Sigmoid colon (tissue), 6 donors: ENCODE measurements at regions not wholly inside any gene's neighbourhood (a gene's known extent, or its start where the extent isn't known, plus 50 kb on each side); places are given as distances from the start of the nearest gene placed in this dataset.

Source experiments
- DNase-seq: peaks from one replicate; pipeline ENCODE4 v3.0.0-alpha.2; 2019
- H3K27ac ChIP-seq, 4 donors: fragments of 200-600 bp; sonication (generic); one replicate each; pipeline ENCODE4 v1.5.1; 2016 to 2019; ENCODE audit warnings: mild to moderate bottlenecking in 1 of 4
- H3K27me3 ChIP-seq, 3 donors: fragments of 200-600 bp; sonication (generic); one replicate each; pipeline ENCODE4 v1.5.1; 2019; ENCODE audit warnings: mild to moderate bottlenecking in 1 of 3
- H3K36me3 ChIP-seq, 4 donors: fragments of 200-600 bp; sonication (generic); one replicate each; pipeline ENCODE4 v1.5.1; 2016 to 2019
- H3K4me1 ChIP-seq, 4 donors: fragments of 200-600 bp; sonication (generic); one replicate each; pipeline ENCODE4 v1.5.1; 2017 to 2019
- H3K4me3 ChIP-seq, 4 donors: fragments of 200-600 bp; sonication (generic); one replicate each; pipeline ENCODE4 v1.5.1; 2017 to 2019; ENCODE audit warnings: mild to moderate bottlenecking in 2 of 4, moderate library complexity in 1 of 4
- H3K9me3 ChIP-seq, 4 donors: fragments of 200-600 bp in 3 of 4; sonication (generic) in 3 of 4; one replicate each; pipeline versions ENCODE4 v1.5.1 to v1.6.1; 2013 to 2019
- CTCF ChIP-seq, 4 experiments: fragments of 450-650 bp in 3 of 4; fragments of 200-600 bp in 1 of 4; IDR thresholded peaks; one replicate each; pipeline ENCODE4 v1.5.1; 2016 to 2019; ENCODE audit warnings: antibody characterized with exemption in 4 of 4, mild to moderate bottlenecking in 3 of 4, moderate library complexity in 2 of 4
- EP300 ChIP-seq, 4 donors: sonication (generic); formaldehyde crosslinking; IDR thresholded peaks; one replicate each; pipeline ENCODE4 v1.6.1; 2017; ENCODE audit warnings: antibody characterized with exemption in 4 of 4
- POLR2A ChIP-seq, 2 donors: fragments of 450-650 bp; IDR thresholded peaks; one replicate each; pipeline ENCODE4 v1.6.1; 2016; ENCODE audit warnings: antibody characterized with exemption in 2 of 2, mild to moderate bottlenecking in 2 of 2, moderate library complexity in 2 of 2
- POLR2AphosphoS5 ChIP-seq, 4 donors: sonication (generic); formaldehyde crosslinking; IDR thresholded peaks; one replicate each; pipeline ENCODE4 v1.6.1; 2017; ENCODE audit warnings: antibody characterized with exemption in 4 of 4
- WGBS, 2 donors: extraction: QIAGEN DNeasy Blood & Tissue Kit; methylation state at CpG; one replicate each; pipeline ENCODE4 v1.1.7; 2013; 5-methylcytosine and 5-hydroxymethylcytosine counted together
- intact Hi-C: fragments of 100-400 bp; cut with DNase I; formaldehyde crosslinking; loops from one replicate; pipeline ENCODE4 v1.15.1; 2023
- donor health status: healthy with polysubstance abuse.
- donor health status: healthy.

GRCh38 chr21:35780983-35781382 lies 279.3 kb downstream of the SETD4 start:
- Histone ChIP-seq H3K27me3 (no peaks in the 10 kb centered on the region), H3K4me3 (no peak overlapping the region), H3K27ac (no peak overlapping the region), H3K9me3 (no peaks in the 10 kb centered on the region), H3K36me3 (no peaks in the 10 kb centered on the region), H3K4me1 (no peaks in the 10 kb centered on the region)
- intact Hi-C loops: no loop called here
- no peak for TF ChIP-seq CTCF (IDR thresholded peaks at IDR 0.05)
- TF ChIP-seq POLR2A (IDR thresholded peaks at IDR 0.05): no peak
- no peak for TF ChIP-seq EP300 (IDR thresholded peaks at IDR 0.05)
- no peak for TF ChIP-seq POLR2AphosphoS5 (IDR thresholded peaks at IDR 0.05)
- 82 to 86% methylated on average over 4 of the region's 4 CpGs for WGBS, 2 donors
- DNase-seq: no peak

- no peak for TF ChIP-seq POLR2AphosphoS5 (IDR thresholded peaks at IDR 0.05)
- no peak for TF ChIP-seq CTCF (IDR thresholded peaks at IDR 0.05)
- no peak for TF ChIP-seq POLR2A (IDR thresholded peaks at IDR 0.05)
- TF ChIP-seq EP300 (IDR thresholded peaks at IDR 0.05): no peak
- no peak overlapping the region for H3K4me3 ChIP-seq
- whole genome bisulfite sequencing, 2 donors: 50 to 72% methylated on average over 7 of the region's 7 CpGs
- no peaks in the 10 kb centered on the region for H3K4me1 ChIP-seq
- intact Hi-C loops: no loop called here
- DNase-seq: no peak
- no peaks in the 10 kb centered on the region for H3K36me3 ChIP-seq
- no peaks in the 10 kb centered on the region for H3K27me3 ChIP-seq
- no peaks in the 10 kb centered on the region for H3K9me3 ChIP-seq
- no peak overlapping the region for H3K27ac ChIP-seq
Measured at GRCh38 chr21:35779690-35780570, 280.4 kb downstream of the SETD4 start.

GRCh38 chr21:35779167-35779566 lies 281.2 kb downstream of the SETD4 start:
- H3K36me3 ChIP-seq: no peaks in the 10 kb centered on the region
- H3K4me3 ChIP-seq: no peak overlapping the region
- no peaks in the 10 kb centered on the region for H3K27me3 ChIP-seq
- no peak for DNase-seq
- 95% methylated on average over 4 of the region's 4 CpGs for WGBS, 2 donors
- TF ChIP-seq CTCF (IDR thresholded peaks at IDR 0.05): no peak
- no peak for TF ChIP-seq POLR2A (IDR thresholded peaks at IDR 0.05)
- no peak for TF ChIP-seq EP300 (IDR thresholded peaks at IDR 0.05)
- no peak for TF ChIP-seq POLR2AphosphoS5 (IDR thresholded peaks at IDR 0.05)
- H3K9me3 ChIP-seq: no peaks in the 10 kb centered on the region
- H3K27ac ChIP-seq: no peak overlapping the region
- H3K4me1 ChIP-seq: no peaks in the 10 kb centered on the region
- intact Hi-C loops: no loop called here

GRCh38 chr21:35777081-35777480 lies 283.2 kb downstream of the SETD4 start:
- TF ChIP-seq EP300 (IDR thresholded peaks at IDR 0.05): no peak
- H3K4me1 ChIP-seq: no peaks in the 10 kb centered on the region
- H3K36me3 ChIP-seq: no peaks in the 10 kb centered on the region
- H3K9me3 ChIP-seq: no peaks in the 10 kb centered on the region
- H3K27ac ChIP-seq: no peak overlapping the region
- H3K4me3 ChIP-seq: no peak overlapping the region
- intact Hi-C loops: no loop called here
- H3K27me3 ChIP-seq: no peaks in the 10 kb centered on the region
- DNase-seq: no peak
- 91 to 97% methylated on average over 2 of the region's 2 CpGs for WGBS, 2 donors

- Histone ChIP-seq H3K27ac (no peak overlapping the region), H3K9me3 (no peaks in the 10 kb centered on the region), H3K4me1 (no peaks in the 10 kb centered on the region), H3K27me3 (no peaks in the 10 kb centered on the region), H3K4me3 (no peak overlapping the region), H3K36me3 (no peaks in the 10 kb centered on the region)
- intact Hi-C loops: no loop called here
- no peak for DNase-seq
- WGBS, 2 donors: 67 to 78% methylated on average over 7 of the region's 7 CpGs
- TF ChIP-seq POLR2AphosphoS5 (IDR thresholded peaks at IDR 0.05) (no peak), POLR2A (IDR thresholded peaks at IDR 0.05) (no peak), EP300 (IDR thresholded peaks at IDR 0.05) (no peak), CTCF (IDR thresholded peaks at IDR 0.05) (no peak)
Measured at GRCh38 chr21:35775778-35776544, 284.4 kb downstream of the SETD4 start.
